ENCODE measurements at regions not wholly inside any gene's neighbourhood (a gene's known extent, or its start where the extent isn't known, plus 50 kb on each side); places are given as distances from the start of the nearest gene placed in this dataset.

- no peak for TF ChIP-seq POLR2A (IDR thresholded peaks at IDR 0.05)
- TF ChIP-seq CTCF (IDR thresholded peaks at IDR 0.05), result no peak
- TF ChIP-seq POLR2AphosphoS5 (IDR thresholded peaks at IDR 0.05), result no peak
These were observed 72.8 kb upstream of the ATP8A1 start for GRCh38 chr4:42729505-42730237.
